ENCODE measurements at regions not wholly inside any gene's neighbourhood (a gene's known extent, or its start where the extent isn't known, plus 50 kb on each side); places are given as distances from the start of the nearest gene placed in this dataset.

DNA sequence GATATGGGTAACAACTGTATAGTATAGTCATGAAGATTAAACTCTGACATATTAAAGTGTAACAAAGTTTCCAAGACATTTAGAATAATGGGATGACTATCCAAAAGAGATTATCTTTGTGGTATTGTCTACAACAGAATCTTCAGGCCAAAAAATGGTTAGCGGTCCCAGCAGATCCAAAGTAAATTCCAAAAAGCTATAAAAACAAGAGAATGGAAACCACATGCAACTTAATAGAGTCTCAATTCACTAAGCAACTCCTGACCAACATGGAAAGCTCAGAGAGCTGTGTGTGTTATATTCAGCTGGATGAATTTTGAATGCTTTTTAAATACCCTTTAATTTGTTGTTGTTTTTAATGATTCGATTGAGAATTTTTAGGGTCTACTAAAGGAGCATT is 688.2 kb downstream of the CETN3 start:
- H3K9me3 Mint-ChIP-seq, result no peaks in the 10 kb centered on the region
- no peaks in the 10 kb centered on the region for H3K36me3 Mint-ChIP-seq
- ATAC-seq (no peak), DNase-seq (ENCODE audit: low spot score) (no peak)
- H3K27me3 Mint-ChIP-seq, result no peaks in the 10 kb centered on the region
- no peak overlapping the region for H3K27ac Mint-ChIP-seq
- no peaks in the 10 kb centered on the region for H3K4me1 Mint-ChIP-seq (ENCODE audit: low read depth in 2 of 2)
- H3K4me3 Mint-ChIP-seq, result no peak overlapping the region

- no peak for DNase-seq (ENCODE audit: low spot score)
- Mint-ChIP-seq H3K4me1 (ENCODE audit: low read depth in 2 of 2) (no peaks in the 10 kb centered on the region), H3K4me3 (no peak overlapping the region), H3K9me3 (peaks cover 9% of the 10 kb centered on the region), H3K27ac (no peak overlapping the region), H3K36me3 (no peaks in the 10 kb centered on the region), H3K27me3 (no peaks in the 10 kb centered on the region)
- no peak for ATAC-seq
Observed at GRCh38 chr5:89712134-89712700, 697.3 kb downstream of the CETN3 start.

GRCh38 chr5:89711526-89711925 is 698.0 kb downstream of the CETN3 start:
- H3K27me3 Mint-ChIP-seq, result no peaks in the 10 kb centered on the region
- H3K36me3 Mint-ChIP-seq, result no peaks in the 10 kb centered on the region
- ATAC-seq (no peak), DNase-seq (ENCODE audit: low spot score) (no peak)
- no peak overlapping the region for H3K27ac Mint-ChIP-seq
- no peak overlapping the region for H3K4me3 Mint-ChIP-seq
- no peaks in the 10 kb centered on the region for H3K4me1 Mint-ChIP-seq (ENCODE audit: low read depth in 2 of 2)
- H3K9me3 Mint-ChIP-seq, result peaks cover 9% of the 10 kb centered on the region

DNA sequence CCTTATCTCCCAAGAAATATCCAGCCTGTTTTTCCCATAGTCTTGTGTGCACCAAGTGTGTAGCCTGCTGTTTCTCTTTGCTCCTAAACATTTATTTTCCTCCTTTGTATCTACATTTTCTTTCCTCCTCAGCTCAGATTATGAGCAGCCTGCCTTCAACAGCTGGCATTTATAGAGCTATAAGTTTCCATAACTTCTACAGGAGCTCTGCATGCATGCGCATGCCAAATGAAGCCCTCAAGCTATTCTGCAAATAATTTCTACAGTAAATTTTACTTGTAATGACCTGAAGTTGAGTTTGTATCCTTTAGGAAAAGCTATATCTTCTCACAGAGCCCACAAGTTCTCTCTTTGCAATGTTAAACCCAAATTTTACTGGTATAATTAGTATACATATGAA is 699.5 kb downstream of the CETN3 start:
- no peak for ATAC-seq
- H3K27me3 Mint-ChIP-seq, result no peaks in the 10 kb centered on the region
- no peaks in the 10 kb centered on the region for H3K36me3 Mint-ChIP-seq
- no peaks in the 10 kb centered on the region for H3K4me1 Mint-ChIP-seq (ENCODE audit: low read depth in 2 of 2)
- DNase-seq (ENCODE audit: low spot score), result no peak
- no peak overlapping the region for H3K4me3 Mint-ChIP-seq
- H3K9me3 Mint-ChIP-seq, result peaks cover 11% of the 10 kb centered on the region
- H3K27ac Mint-ChIP-seq, result no peak overlapping the region

DNA sequence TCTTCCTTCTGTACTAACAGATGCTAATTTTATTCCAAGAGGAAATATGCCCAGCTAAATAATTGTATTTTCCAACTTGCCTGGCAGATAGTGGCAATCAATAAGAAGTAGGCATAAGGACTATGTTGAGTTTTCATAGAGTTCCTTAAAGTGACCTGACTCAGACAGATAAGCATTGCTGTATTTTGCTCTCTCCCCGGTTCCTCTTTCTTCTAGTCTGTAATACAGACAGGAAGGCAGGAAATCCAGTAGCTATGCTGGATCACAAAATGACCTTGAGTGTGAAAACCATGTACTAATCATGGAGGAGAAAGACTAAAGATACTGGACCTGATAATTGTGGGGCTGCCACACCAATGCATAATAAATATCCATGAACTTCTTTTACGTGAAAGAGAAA is 701.7 kb downstream of the CETN3 start:
- Mint-ChIP-seq H3K4me1 (ENCODE audit: low read depth in 2 of 2) (no peaks in the 10 kb centered on the region), H3K4me3 (no peak overlapping the region)

GRCh38 chr5:89706731-89707130 is 702.8 kb downstream of the CETN3 start:
- Mint-ChIP-seq H3K4me1 (ENCODE audit: low read depth in 2 of 2) (no peaks in the 10 kb centered on the region), H3K27me3 (no peaks in the 10 kb centered on the region), H3K27ac (no peak overlapping the region), H3K9me3 (peaks cover 12% of the 10 kb centered on the region), H3K4me3 (no peak overlapping the region), H3K36me3 (no peaks in the 10 kb centered on the region)
- DNase-seq (ENCODE audit: low spot score) (no peak), ATAC-seq (no peak)

More for the DNA sequence above, 701.7 kb downstream of the CETN3 start:
- Mint-ChIP-seq H3K27ac (no peak overlapping the region), H3K36me3 (no peaks in the 10 kb centered on the region), H3K27me3 (no peaks in the 10 kb centered on the region), H3K9me3 (peaks cover 11% of the 10 kb centered on the region)
- ATAC-seq, result no peak
- no peak for DNase-seq (ENCODE audit: low spot score)

DNA sequence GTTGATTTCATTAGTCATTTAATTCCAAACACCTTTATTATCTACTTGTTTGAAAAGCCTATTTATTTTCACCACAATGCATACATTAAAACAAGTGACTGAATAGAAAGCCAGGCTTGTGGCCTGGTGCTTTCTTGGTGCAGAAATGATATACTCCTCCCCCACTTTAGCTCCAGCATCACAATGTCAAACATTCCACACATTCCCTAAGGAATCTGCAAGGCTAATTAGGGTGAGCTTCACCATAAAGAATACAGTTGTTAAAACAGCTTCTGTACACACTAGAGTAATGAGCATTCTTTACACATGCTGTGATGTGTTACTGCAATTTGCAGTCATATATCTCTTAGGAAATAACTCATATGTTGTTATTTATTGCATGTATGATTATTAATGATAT is 705.7 kb downstream of the CETN3 start:
- no peak for DNase-seq (ENCODE audit: low spot score)
- H3K4me3 Mint-ChIP-seq, result no peak overlapping the region
- H3K4me1 Mint-ChIP-seq (ENCODE audit: low read depth in 2 of 2), result no peaks in the 10 kb centered on the region
- ATAC-seq, result no peak
- H3K27me3 Mint-ChIP-seq, result no peaks in the 10 kb centered on the region
- no peaks in the 10 kb centered on the region for H3K36me3 Mint-ChIP-seq
- peaks cover 12% of the 10 kb centered on the region for H3K9me3 Mint-ChIP-seq
- no peak overlapping the region for H3K27ac Mint-ChIP-seq

DNA sequence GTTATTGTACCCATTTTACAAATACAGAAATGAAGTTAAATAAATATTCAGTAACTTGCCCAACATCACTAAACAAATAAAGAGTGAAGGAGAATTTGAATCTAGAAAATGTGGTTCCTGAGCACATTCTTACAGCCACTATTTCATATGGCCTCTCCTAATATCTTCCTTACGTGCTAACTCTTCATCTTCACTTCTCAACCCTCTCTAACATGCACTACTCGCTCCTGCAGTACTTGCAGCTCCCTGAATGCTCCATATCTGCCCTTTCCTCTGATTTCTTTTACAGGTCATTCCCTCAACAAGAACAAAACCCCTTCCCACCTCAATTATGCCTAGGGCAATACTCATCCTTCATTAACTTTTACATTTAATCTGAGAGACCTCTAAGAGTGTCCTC is 711.5 kb downstream of the CETN3 start:
- no peaks in the 10 kb centered on the region for H3K4me1 Mint-ChIP-seq (ENCODE audit: low read depth in 2 of 2)
- peaks cover 21% of the 10 kb centered on the region for H3K9me3 Mint-ChIP-seq
- DNase-seq (ENCODE audit: low spot score) (no peak), ATAC-seq (no peak)
- H3K27me3 Mint-ChIP-seq, result no peaks in the 10 kb centered on the region
- H3K36me3 Mint-ChIP-seq, result no peaks in the 10 kb centered on the region
- no peak overlapping the region for H3K4me3 Mint-ChIP-seq
- no peak overlapping the region for H3K27ac Mint-ChIP-seq

- H3K36me3 Mint-ChIP-seq, result no peaks in the 10 kb centered on the region
- no peak overlapping the region for H3K4me3 Mint-ChIP-seq
- H3K27ac Mint-ChIP-seq, result no peak overlapping the region
- no peaks in the 10 kb centered on the region for H3K4me1 Mint-ChIP-seq (ENCODE audit: low read depth in 2 of 2)
- ATAC-seq, result no peak
- H3K9me3 Mint-ChIP-seq, result peaks cover 21% of the 10 kb centered on the region
- no peak for DNase-seq (ENCODE audit: low spot score)
- no peaks in the 10 kb centered on the region for H3K27me3 Mint-ChIP-seq
Observed at GRCh38 chr5:89697581-89697980, 712.0 kb downstream of the CETN3 start.

DNA sequence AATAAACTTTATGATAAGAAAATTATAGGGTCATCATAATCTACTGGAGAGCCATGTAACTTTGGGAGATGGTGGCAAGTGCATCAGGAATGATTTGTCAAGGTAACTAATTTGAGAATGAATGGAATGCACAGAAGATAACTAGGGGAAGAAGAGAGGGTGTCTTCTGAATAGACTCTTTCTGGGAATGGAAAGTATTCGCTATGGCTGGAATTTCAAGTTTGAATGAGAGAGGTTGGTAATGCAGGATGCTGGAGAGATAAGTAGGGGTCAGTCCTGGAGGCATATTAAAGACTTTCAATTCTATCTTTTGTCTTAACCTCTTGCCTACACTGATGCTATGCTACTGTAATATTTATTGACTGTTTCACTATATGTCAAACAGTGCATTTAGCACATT is 714.2 kb downstream of the CETN3 start:
- Mint-ChIP-seq H3K27ac (no peak overlapping the region), H3K4me3 (no peak overlapping the region), H3K4me1 (ENCODE audit: low read depth in 2 of 2) (no peaks in the 10 kb centered on the region), H3K9me3 (peaks cover 21% of the 10 kb centered on the region), H3K36me3 (no peaks in the 10 kb centered on the region), H3K27me3 (no peaks in the 10 kb centered on the region)
- no peak for DNase-seq (ENCODE audit: low spot score)
- ATAC-seq, result no peak

DNA sequence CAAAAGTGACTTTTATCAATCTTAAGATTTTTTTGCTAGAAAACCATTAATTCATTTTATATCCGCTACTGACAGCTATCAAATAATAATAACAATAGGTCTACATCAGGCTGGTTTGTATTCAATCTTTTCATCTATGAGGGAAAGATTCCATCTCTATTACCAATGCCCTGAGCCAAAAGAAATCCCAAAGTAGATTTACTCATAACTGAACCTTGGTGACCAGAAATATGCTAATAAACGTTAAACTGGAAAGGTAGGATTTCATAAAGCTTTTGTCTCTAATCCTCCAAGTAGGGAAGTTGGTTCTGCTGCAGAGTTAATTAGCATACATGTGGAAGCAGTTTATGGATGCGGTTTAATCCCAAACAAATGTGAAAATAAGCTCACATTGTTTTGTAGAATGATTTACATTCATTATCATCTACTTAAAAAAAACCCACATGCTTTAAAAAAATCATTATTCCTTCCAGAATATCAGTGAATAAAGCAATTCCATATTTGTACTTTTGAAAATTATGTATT is 715.5 kb downstream of the CETN3 start:
- no peak for ATAC-seq
- Mint-ChIP-seq H3K27ac (no peak overlapping the region), H3K4me3 (no peak overlapping the region), H3K9me3 (peaks cover 20% of the 10 kb centered on the region), H3K27me3 (no peaks in the 10 kb centered on the region), H3K36me3 (no peaks in the 10 kb centered on the region), H3K4me1 (ENCODE audit: low read depth in 2 of 2) (no peaks in the 10 kb centered on the region)
- no peak for DNase-seq (ENCODE audit: low spot score)

DNA sequence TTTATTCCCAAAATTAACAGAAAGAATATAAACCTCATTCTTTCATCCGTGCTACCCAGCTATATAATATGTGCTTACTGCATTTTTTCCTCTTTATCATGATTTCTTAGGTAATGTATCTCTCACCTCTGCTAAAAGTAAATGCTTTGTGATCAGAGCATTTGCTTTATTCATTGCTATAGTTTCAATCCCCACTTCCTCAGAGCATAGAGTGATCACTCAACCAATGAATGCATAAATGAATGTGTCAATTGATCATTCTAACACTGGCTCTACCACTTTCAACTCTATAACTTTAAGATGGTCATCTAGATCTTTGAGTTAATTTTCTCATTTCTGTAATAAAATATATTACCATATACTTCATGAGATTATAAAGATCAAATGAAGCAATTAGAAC is 719.2 kb downstream of the CETN3 start:
- DNase-seq (ENCODE audit: low spot score) (no peak), ATAC-seq (no peak)
- Mint-ChIP-seq H3K27me3 (no peaks in the 10 kb centered on the region), H3K36me3 (no peaks in the 10 kb centered on the region), H3K4me3 (no peak overlapping the region), H3K4me1 (ENCODE audit: low read depth in 2 of 2) (no peaks in the 10 kb centered on the region), H3K27ac (no peak overlapping the region), H3K9me3 (peaks cover 15% of the 10 kb centered on the region)

- H3K27me3 Mint-ChIP-seq, result no peaks in the 10 kb centered on the region
- H3K4me1 Mint-ChIP-seq (ENCODE audit: low read depth in 2 of 2), result no peaks in the 10 kb centered on the region
- no peaks in the 10 kb centered on the region for H3K36me3 Mint-ChIP-seq
- no peak overlapping the region for H3K27ac Mint-ChIP-seq
- ATAC-seq (no peak), DNase-seq (ENCODE audit: low spot score) (no peak)
- H3K4me3 Mint-ChIP-seq, result no peak overlapping the region
- peaks cover 8% of the 10 kb centered on the region for H3K9me3 Mint-ChIP-seq
Observed at GRCh38 chr5:89686081-89686765, 723.3 kb downstream of the CETN3 start.

DNA sequence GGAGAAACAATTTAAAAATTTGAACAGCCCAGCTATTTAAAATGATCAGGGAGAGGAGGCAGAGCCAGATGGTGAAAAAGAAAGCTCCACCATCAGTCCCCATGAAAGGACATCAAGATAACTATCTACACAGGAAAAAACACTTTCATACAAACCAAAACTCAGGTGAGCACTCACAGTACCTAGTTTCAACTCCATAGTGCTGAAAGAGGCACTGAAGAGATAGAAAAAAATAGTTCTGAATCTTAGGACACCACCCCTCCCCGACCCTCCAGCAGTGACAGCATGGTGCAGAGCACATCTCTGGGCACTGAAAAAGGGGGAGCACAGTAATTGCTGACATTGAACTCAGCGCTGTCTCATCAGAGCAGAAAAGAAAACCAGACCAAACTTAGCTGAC is 732.9 kb downstream of the CETN3 start:
- H3K36me3 Mint-ChIP-seq, result no peaks in the 10 kb centered on the region
- H3K4me1 Mint-ChIP-seq (ENCODE audit: low read depth in 2 of 2), result no peaks in the 10 kb centered on the region
- no peak overlapping the region for H3K4me3 Mint-ChIP-seq
- no peak overlapping the region for H3K27ac Mint-ChIP-seq
- H3K27me3 Mint-ChIP-seq, result no peaks in the 10 kb centered on the region
- peaks cover 3% of the 10 kb centered on the region for H3K9me3 Mint-ChIP-seq
- ATAC-seq (no peak), DNase-seq (ENCODE audit: low spot score) (no peak)

GRCh38 chr5:89673019-89673418 is 736.5 kb downstream of the CETN3 start:
- H3K27ac Mint-ChIP-seq, result no peak overlapping the region
- no peaks in the 10 kb centered on the region for H3K27me3 Mint-ChIP-seq
- ATAC-seq (no peak), DNase-seq (ENCODE audit: low spot score) (no peak)
- no peak overlapping the region for H3K4me3 Mint-ChIP-seq
- no peaks in the 10 kb centered on the region for H3K9me3 Mint-ChIP-seq
- H3K36me3 Mint-ChIP-seq, result no peaks in the 10 kb centered on the region
- H3K4me1 Mint-ChIP-seq (ENCODE audit: low read depth in 2 of 2), result no peaks in the 10 kb centered on the region
